ENCODE measurements at regions not wholly inside any gene's neighbourhood (a gene's known extent, or its start where the extent isn't known, plus 50 kb on each side); places are given as distances from the start of the nearest gene placed in this dataset.

DNA sequence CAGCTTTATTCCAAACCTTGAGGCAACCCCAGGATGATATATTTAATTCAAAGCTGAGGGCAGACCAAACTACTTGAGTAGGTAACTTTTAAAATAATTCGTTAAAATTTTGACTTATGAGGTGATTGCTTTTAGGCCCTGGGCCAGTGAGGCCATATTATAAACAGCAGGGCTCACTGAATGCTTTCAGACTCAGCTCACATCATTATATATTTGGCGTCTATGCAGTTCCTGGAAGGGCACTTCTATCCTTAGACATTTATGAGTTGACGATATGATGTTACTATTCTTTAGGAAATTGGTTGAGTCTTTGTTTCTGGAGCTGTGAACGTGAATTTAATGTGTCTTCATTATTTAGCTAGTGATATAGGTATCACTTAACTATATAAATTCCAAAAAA is 400.1 kb downstream of the PDHA2 start:
- H3K27ac Mint-ChIP-seq = no peak overlapping the region
- peaks cover 2% of the 10 kb centered on the region for H3K36me3 Mint-ChIP-seq
- peaks cover 4 to 9% (median 8%) of the 10 kb centered on the region in 3 donors for H3K9me3 Mint-ChIP-seq
- H3K4me1 Mint-ChIP-seq = no peaks in the 10 kb centered on the region
- H3K27me3 Mint-ChIP-seq = no peaks in the 10 kb centered on the region
- H3K4me3 Mint-ChIP-seq = no peak overlapping the region

DNA sequence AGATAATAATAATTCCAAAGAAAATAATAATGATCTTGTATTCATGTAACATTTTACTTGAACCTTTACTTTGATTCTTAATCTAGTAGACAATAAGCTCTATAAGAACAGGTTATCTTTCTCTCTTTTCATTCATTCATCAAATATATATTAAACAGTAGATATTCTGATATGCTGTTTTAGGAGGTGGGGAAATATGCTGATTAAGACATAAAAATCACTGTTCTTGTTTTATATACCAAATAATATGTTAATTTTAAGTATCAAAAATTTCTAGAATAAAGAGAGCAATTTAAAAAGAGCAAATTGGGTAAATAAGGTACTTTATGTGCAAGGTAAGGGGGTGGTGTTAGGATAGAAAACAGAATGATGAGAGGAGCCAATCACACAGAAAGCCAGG is 401.9 kb downstream of the PDHA2 start:
- no peaks in the 10 kb centered on the region for H3K4me1 Mint-ChIP-seq
- H3K27ac Mint-ChIP-seq = no peak overlapping the region
- H3K4me3 Mint-ChIP-seq = no peak overlapping the region
- no peaks in the 10 kb centered on the region for H3K36me3 Mint-ChIP-seq
- H3K9me3 Mint-ChIP-seq = peaks cover 0 to 9% (median 9%) of the 10 kb centered on the region in 3 donors
- no peaks in the 10 kb centered on the region for H3K27me3 Mint-ChIP-seq

DNA sequence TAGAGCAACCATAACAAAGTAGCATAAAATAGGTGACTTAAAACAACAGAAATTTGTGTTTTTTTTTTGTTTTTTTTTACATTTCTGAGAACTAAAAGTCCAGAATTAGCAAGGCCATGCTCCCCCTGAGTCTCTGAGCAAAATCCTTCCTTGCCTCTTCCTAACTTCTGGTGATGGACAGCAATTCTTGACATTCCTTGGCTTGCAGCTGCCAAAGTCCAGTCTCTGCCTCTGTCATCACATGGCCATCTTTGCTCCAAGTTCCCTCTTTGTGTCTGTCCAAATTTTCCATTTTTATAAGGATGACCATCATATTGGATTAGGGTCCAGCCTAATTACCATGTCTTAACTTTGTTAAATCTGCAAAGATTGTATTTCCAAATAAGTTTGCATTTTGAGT is 407.2 kb downstream of the PDHA2 start:
- H3K36me3 Mint-ChIP-seq = no peaks in the 10 kb centered on the region

DNA sequence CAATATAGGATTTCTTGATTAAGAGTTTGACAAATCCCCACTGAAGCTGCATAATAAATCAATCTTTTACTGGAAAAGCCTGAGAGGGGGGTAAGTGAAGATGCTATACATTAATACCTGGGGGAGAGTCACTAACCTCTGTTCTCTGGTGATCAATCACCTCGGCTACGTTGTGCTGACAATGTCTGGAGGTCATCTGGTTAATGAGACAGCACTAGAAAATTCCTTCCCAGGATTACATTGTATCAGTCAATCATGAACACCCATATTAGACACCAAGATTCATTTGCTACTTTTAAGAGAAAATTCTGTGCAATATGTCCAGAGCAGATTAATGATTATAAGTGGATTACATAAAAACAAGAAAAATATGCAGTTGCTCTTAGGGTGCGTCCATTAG is 408.3 kb downstream of the PDHA2 start:
- no peak overlapping the region for H3K4me3 Mint-ChIP-seq
- no peak overlapping the region for H3K27ac Mint-ChIP-seq
- H3K9me3 Mint-ChIP-seq = peaks cover 2 to 15% (median 2%) of the 10 kb centered on the region in 3 donors
- H3K36me3 Mint-ChIP-seq = no peaks in the 10 kb centered on the region
- H3K4me1 Mint-ChIP-seq = no peaks in the 10 kb centered on the region
- no peaks in the 10 kb centered on the region for H3K27me3 Mint-ChIP-seq

More for the DNA sequence above, 407.2 kb downstream of the PDHA2 start:
- no peak overlapping the region for H3K4me3 Mint-ChIP-seq
- H3K9me3 Mint-ChIP-seq = peaks cover 2 to 19% (median 2%) of the 10 kb centered on the region in 3 donors
- no peaks in the 10 kb centered on the region for H3K4me1 Mint-ChIP-seq
- no peak overlapping the region for H3K27ac Mint-ChIP-seq
- H3K27me3 Mint-ChIP-seq = no peaks in the 10 kb centered on the region

DNA sequence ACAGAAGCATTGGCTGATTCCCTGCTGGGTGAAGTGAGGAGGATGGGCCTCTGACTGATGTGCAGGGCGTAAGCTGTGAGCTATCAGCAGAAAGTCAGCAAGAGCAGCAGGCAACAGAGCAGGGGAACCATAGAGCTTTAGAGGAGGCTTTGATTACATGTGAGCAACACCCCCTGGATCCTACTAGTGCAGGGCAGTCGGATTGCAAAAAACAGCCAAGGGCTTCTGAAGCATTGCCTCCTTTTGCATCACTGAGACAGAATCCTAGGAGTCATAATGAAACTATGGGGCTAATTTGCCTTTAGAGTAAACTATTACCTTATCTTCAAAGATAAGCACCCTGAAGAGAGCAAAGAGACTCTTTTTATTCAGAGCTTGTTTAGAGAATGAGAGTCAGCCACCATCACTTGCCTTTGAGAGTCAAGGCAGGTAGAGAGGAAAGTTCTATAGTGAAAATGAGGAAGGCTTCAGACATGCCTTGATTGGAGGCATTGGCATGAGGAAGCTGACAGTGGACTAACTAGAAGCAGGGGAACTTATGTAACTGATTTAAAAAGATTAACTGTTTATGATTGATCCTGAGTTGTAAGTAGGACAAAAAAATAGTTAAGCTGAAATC is 420.3 kb downstream of the PDHA2 start:
- no peaks in the 10 kb centered on the region for H3K27me3 Mint-ChIP-seq
- peaks cover under 1 to 19% (median 6%) of the 10 kb centered on the region in 3 donors for H3K9me3 Mint-ChIP-seq
- no peaks in the 10 kb centered on the region for H3K4me1 Mint-ChIP-seq
- no peaks in the 10 kb centered on the region for H3K36me3 Mint-ChIP-seq
- no peak overlapping the region for H3K27ac Mint-ChIP-seq
- H3K4me3 Mint-ChIP-seq = no peak overlapping the region

DNA sequence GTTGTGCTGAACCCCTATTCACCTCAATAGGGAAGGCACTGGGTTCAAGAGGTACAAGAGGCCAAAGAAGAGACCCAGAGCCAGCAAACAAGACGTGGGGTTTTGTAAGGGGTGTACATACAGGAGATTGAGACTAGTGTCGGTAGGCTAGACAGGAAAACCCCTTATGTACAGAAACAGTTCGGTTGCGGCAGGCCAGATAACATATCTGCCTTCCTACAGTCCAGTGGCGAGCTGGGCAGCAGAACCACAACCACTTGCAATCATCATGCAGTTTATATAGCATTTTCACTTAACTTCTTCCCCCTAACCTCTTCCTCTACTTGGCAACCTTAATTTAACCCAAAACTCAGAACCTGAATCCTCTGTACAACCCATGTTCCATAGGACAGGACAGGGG is 422.2 kb downstream of the PDHA2 start:
- Mint-ChIP-seq H3K27me3 (no peaks in the 10 kb centered on the region), H3K9me3 (peaks cover 0 to 13% (median 6%) of the 10 kb centered on the region in 3 donors), H3K4me1 (no peaks in the 10 kb centered on the region), H3K36me3 (no peaks in the 10 kb centered on the region), H3K4me3 (no peak overlapping the region), H3K27ac (no peak overlapping the region)

DNA sequence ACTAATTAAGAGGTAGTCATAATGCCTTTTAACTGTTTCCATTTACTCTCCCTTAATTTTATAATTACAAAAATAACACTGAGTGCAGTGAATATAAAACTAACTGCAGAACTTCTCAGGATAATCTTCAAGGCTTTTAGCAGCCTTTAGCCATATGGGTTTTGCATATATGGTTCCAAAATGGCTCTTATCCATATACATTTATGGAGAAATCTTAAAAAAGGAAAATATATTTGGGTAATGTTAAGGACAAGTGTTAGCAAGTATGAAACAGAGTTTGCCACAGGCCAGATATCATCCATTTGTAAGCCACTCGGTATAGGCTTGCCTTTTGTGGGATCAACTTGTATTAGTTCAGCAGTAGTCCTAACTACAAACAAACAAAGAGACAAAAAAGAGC is 423.4 kb downstream of the PDHA2 start:
- H3K4me1 Mint-ChIP-seq = no peaks in the 10 kb centered on the region
- H3K4me3 Mint-ChIP-seq = no peak overlapping the region
- peaks cover 2 to 22% (median 7%) of the 10 kb centered on the region in 3 donors for H3K9me3 Mint-ChIP-seq
- no peaks in the 10 kb centered on the region for H3K36me3 Mint-ChIP-seq
- H3K27me3 Mint-ChIP-seq = no peaks in the 10 kb centered on the region
- H3K27ac Mint-ChIP-seq = no peak overlapping the region

DNA sequence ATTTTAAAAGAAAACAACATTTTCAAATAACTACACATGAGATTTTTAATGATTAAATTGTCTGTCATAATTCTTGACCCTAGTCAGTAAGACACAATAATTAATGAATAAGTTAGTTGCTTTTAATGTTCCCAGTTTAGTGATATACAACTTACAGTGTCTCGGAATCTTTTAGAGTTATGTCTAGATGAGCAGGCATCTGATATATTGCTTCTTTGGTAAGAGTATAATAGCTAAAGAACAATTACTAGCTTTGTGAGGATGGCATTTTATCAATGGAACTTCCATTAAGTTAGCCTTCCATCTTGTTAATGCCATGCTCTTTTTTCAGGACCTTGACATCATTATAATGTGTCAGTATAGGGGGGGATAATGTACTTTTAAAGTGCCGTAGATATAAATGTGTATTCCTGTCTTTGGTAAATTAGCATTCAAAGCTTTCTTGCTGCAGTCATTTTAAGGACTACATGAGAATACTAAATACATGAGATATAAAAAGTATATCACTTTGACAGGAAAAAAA is 425.1 kb downstream of the PDHA2 start:
- H3K27me3 Mint-ChIP-seq = no peaks in the 10 kb centered on the region
- no peak overlapping the region for H3K27ac Mint-ChIP-seq
- H3K4me1 Mint-ChIP-seq = no peaks in the 10 kb centered on the region
- peaks cover 5 to 19% (median 7%) of the 10 kb centered on the region in 3 donors for H3K9me3 Mint-ChIP-seq
- H3K4me3 Mint-ChIP-seq = no peak overlapping the region
- H3K36me3 Mint-ChIP-seq = no peaks in the 10 kb centered on the region

DNA sequence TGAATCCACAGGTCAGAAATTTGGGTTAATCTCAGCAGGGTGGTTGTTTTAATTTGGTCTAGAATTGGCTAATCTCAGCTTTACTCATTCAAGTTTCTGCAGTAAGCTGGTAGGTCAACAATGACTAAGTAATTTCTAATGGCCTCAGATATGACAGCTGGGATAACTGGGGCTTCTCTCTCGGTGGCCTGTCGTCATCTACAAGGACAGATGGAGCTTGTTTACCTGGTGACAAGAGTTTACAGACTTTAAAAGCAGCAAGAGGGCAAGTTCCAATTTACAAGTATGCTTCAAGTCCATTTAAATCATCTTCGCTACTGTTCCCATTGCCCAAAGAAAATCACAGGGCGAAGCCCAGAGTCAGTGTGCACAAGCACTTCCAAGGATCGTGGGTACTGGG is 453.9 kb downstream of the PDHA2 start:
- H3K27me3 Mint-ChIP-seq = no peaks in the 10 kb centered on the region
- no peaks in the 10 kb centered on the region for H3K36me3 Mint-ChIP-seq
- peaks cover 0 to 5% (median 4%) of the 10 kb centered on the region in 3 donors for H3K9me3 Mint-ChIP-seq
- H3K4me3 Mint-ChIP-seq = no peak overlapping the region
- no peak overlapping the region for H3K27ac Mint-ChIP-seq
- peaks cover 0 to 1% (median 0%) of the 10 kb centered on the region in 3 donors for H3K4me1 Mint-ChIP-seq

DNA sequence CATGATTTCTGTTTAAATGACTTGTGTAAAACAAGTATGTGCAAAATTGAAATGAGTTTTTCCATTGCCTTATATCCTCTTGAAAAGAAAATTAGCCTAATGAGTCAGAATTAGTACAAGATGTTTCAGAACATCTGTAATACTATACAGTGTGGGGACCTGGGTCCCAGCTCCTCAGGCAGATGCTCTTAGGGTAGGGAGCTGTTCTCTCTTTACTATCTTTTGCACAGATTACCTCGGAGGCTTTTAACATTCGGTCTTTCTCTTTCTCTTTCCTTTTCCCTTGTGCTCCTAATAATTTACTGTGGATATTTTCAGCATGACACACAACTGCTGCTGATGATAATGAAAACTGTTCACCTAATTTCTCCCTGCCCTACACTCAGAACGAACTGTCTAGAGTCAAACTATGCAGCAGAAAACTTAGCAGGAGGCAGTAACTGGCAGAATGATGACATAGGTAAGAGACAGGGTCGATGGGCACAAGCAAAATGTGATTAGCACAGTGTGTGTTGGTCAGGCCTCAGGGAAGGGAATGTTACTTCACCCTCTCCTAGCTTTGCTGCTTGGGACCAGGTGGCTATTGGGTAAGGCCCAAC is 455.3 kb downstream of the PDHA2 start:
- Mint-ChIP-seq H3K36me3 (no peaks in the 10 kb centered on the region), H3K27me3 (no peaks in the 10 kb centered on the region), H3K4me1 (peaks cover 0 to 1% (median 0%) of the 10 kb centered on the region in 3 donors), H3K27ac (no peak overlapping the region), H3K9me3 (peaks cover 0 to 5% (median 4%) of the 10 kb centered on the region in 3 donors), H3K4me3 (no peak overlapping the region)

DNA sequence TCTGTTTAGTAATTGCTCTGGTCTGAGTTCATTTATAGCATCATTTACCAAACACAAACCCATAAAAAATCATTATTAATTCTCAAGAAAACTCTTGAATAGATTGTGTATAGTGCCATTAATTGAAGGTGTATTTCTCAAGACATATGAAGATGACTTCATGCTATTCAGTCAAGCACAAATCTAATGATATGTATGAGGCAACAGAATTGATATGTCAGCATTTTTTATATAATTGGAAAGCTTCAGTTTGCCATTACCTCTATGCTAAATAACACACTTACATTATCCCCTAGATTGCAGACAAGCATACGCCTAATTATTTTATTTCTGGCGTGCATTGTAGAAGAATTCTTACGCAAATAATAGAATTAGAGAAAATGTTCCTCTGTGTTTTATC is 461.8 kb downstream of the PDHA2 start:
- Mint-ChIP-seq H3K27me3 (no peaks in the 10 kb centered on the region), H3K4me1 (no peaks in the 10 kb centered on the region), H3K27ac (no peak overlapping the region), H3K36me3 (no peaks in the 10 kb centered on the region), H3K9me3 (peaks cover 0 to 5% (median 2%) of the 10 kb centered on the region in 3 donors), H3K4me3 (no peak overlapping the region)

DNA sequence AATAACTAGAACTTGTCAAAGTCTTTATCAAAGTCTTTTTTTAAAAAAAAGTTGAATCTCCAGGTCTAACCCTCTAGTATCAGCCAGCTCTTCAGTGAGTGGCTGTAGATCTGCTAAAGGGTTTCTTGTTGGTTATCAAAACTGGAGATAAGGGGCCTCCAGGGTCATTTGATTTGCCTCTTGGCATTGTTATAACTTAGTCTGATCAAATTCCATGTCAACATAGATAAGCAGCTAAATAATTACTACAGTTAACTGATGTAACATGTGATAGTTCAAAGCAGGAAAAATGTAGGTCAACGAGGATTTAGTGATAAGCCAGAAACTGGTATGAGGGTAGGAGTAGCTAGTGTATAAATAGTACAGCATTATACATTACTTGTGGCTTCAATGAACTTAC is 465.1 kb downstream of the PDHA2 start:
- Mint-ChIP-seq H3K27ac (no peak overlapping the region), H3K9me3 (peaks cover 5 to 10% (median 6%) of the 10 kb centered on the region in 3 donors), H3K4me1 (peaks cover 0 to 2% (median 0%) of the 10 kb centered on the region in 3 donors), H3K36me3 (no peaks in the 10 kb centered on the region), H3K4me3 (no peak overlapping the region), H3K27me3 (no peaks in the 10 kb centered on the region)

DNA sequence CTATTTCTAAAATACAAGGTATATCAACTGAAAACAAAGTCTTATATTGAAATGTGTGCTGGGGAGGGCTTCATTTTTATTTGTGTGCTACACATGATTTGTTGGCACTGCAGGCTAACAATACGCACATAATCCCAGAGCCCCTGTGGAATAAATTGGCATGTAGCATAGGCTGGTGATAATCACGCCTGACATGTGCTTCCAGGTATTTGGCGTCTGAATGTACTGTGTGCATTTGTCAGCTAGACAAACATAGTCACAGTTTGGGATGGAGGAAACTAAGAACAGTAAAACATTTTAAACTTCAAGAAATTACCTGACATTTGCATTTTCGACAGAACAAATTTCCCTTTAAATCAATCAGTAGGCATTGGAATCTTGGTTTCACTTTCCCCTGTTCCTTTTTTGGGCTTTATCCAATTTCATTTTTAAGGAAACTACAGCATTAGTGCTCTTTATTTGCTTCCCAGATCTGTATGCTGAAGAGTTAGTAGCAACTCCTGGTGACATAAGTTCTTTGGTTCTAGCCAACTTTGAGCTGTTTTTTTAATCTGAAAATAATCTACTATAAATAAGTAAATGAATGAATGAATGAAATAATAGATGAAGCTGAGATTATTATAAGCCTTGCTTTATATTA is 472.3 kb downstream of the PDHA2 start:
- H3K4me3 Mint-ChIP-seq = no peak overlapping the region
- peaks cover 0 to under 1% (median 0%) of the 10 kb centered on the region in 3 donors for H3K4me1 Mint-ChIP-seq
- H3K27me3 Mint-ChIP-seq = no peaks in the 10 kb centered on the region
- no peak overlapping the region for H3K27ac Mint-ChIP-seq
- H3K36me3 Mint-ChIP-seq = no peaks in the 10 kb centered on the region
- peaks cover 2 to 9% (median 3%) of the 10 kb centered on the region in 3 donors for H3K9me3 Mint-ChIP-seq

DNA sequence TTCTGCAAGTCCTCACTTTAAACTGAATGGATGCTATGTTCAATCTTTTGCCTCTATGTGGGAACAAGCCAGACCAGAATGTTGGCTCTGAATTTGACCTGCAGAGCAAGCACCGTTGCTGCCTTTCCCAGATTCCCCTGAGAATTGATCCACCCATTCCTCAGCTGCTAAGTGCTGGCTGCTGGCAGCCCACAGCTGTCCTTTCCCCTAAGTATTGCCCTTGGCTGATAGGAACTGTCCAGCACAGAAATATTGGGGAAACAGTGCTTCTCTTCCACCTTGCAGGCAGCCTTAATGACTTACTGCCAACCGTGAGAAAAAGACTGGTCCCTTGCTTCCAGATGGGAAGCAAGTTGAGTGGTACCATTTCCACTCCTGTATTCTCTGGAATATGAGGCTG is 475.9 kb downstream of the PDHA2 start:
- Mint-ChIP-seq H3K4me1 (no peaks in the 10 kb centered on the region), H3K9me3 (no peaks in the 10 kb centered on the region), H3K36me3 (no peaks in the 10 kb centered on the region), H3K4me3 (no peak overlapping the region), H3K27ac (no peak overlapping the region), H3K27me3 (no peaks in the 10 kb centered on the region)

DNA sequence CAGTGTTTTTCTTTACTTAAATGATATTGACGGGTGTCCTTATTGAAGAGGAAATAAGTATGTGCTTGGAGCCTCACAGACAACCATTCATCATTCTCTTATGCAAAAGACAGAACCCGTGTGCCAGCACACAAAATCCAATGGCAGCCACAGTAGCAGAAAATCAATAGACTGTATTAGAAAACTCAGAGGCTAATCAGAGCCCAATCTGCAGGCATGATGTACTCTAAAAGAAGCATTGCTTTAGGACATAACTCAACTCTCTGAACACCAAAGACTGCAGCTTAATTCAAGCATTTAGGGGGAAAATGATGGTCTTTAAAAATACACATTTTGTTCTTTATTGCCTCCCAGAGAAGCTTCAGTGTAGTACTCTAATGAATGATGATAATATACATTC is 476.9 kb downstream of the PDHA2 start:
- no peak overlapping the region for H3K4me3 Mint-ChIP-seq
- no peaks in the 10 kb centered on the region for H3K9me3 Mint-ChIP-seq
- no peaks in the 10 kb centered on the region for H3K36me3 Mint-ChIP-seq
- H3K27ac Mint-ChIP-seq = no peak overlapping the region
- no peaks in the 10 kb centered on the region for H3K27me3 Mint-ChIP-seq
- no peaks in the 10 kb centered on the region for H3K4me1 Mint-ChIP-seq

All from IgD-negative memory B cell (primary cell).